ENCODE measurements at regions not wholly inside any gene's neighbourhood (a gene's known extent, or its start where the extent isn't known, plus 50 kb on each side); places are given as distances from the start of the nearest gene placed in this dataset.
A peak's percentile ranks its signal among the peaks of the same experiment; 100 is the strongest.

DNA sequence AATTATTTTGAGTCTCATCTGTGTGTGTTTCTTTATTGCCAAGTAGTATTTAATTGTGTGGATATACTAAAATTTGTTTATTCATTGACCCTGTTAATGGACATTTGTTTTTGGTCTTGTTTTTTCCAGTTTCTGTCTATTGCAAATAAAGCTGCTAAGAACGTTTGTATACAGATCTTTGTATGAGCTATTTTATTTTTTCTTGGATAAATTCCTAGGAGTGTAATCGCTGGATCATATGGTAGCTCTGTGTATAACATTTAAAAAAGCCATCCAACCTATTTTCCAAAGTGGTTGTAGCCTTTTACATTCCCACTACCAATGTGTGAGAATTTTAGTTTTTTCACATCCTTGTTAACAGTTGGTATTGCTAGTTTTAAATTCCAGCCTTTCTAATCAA lies 382.7 kb upstream of the USP24 start:
- no peak for DNase-seq (ENCODE audit: low read depth)

- no peak for DNase-seq (ENCODE audit: low read depth)
Observed at GRCh38 chr1:55594701-55595100, 379.5 kb upstream of the USP24 start.

DNA sequence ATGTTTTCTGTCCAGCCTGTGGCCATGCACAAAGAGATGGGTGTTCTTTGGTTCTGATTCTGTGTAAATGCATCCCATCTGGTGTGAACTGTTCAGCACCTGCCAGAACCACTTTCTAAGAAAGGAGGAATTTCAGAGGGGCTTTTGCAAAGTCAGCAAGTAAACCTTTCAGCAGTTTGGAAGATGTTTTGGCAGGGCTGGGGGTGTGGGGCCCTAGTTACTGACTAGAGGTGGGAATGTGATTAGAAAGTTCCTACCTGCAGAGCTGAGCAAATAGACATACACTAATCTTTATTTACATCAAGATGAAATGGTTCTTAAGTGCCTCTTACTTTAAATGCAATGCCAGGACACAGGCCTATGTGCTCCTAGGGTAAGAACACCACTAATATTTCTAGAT lies 378.1 kb upstream of the USP24 start:
- no peak for DNase-seq (ENCODE audit: low read depth)

GRCh38 chr1:55592122-55592521 lies 377.0 kb upstream of the USP24 start:
- DNase-seq (ENCODE audit: low read depth), result no peak

- peak; percentile 47 for DNase-seq (ENCODE audit: low read depth)
Observed at GRCh38 chr1:55589671-55590297, 374.6 kb upstream of the USP24 start.

DNA sequence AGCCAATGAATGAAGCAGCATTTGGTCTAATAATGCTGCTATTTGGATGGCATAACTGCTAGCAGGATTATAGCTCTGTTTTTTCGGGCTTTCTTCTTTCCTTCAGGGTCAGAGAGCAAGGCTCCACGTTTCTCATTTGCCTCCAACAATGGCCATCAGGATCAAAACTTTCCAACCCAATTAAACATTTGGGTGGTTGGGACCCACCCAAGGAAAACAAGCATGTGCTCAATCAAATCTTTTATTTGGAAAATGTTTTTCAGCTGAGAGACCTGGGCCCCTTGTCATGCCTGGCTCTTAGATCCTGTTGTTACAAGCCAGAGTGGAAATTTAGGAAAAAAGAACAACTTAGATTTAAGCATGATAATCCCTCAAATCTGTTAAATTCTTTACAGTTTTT lies 373.1 kb upstream of the USP24 start:
- no peak for DNase-seq (ENCODE audit: low read depth)

DNA sequence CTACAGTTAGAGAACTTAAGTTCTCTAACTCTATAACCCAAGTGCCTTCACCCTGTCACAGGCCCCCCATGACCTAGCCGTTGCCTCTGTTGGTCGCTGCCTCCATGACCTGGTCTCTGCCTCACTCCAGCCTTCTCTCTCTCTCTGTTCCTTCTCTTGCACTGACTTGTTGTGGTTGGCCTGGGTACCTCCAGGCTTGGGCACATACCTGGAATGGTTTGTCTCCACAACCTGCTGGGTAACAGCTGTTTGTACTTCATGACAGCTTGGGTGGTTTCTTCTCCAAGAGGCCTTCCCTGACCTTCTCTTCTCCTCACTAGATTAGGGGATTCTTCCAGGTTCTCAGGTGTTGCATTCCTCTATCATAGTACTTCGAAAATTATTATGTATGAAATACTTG lies 371.6 kb upstream of the USP24 start:
- peak; percentile 61 for DNase-seq (ENCODE audit: low read depth)

DNA sequence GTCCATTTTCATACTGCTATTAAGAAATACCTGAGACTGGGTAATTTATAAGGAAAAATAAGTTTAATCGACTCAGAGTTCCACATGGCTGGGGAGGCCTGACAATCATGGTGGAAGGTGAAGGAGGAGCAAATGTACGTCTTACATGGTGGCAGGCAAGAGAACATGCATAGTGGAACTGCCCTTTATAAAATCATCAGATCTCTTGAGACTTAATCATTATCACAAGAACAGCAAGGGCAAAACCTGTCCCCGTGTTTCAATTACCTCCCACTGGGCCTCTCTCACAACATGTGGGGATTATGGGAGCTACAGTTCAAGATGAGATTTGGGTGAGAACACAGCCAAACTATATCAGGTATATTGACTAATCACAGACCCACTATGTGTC lies 370.2 kb upstream of the USP24 start:
- no peak for DNase-seq (ENCODE audit: low read depth)

GRCh38 chr1:55584526-55585401 lies 369.6 kb upstream of the USP24 start:
- peak; percentile 65 for DNase-seq (ENCODE audit: low read depth)

GRCh38 chr1:55582084-55582483 lies 366.9 kb upstream of the USP24 start:
- no peak for DNase-seq (ENCODE audit: low read depth)

- DNase-seq (ENCODE audit: low read depth), result peak; percentile 68
Observed at GRCh38 chr1:55580845-55581332, 365.7 kb upstream of the USP24 start.

DNA sequence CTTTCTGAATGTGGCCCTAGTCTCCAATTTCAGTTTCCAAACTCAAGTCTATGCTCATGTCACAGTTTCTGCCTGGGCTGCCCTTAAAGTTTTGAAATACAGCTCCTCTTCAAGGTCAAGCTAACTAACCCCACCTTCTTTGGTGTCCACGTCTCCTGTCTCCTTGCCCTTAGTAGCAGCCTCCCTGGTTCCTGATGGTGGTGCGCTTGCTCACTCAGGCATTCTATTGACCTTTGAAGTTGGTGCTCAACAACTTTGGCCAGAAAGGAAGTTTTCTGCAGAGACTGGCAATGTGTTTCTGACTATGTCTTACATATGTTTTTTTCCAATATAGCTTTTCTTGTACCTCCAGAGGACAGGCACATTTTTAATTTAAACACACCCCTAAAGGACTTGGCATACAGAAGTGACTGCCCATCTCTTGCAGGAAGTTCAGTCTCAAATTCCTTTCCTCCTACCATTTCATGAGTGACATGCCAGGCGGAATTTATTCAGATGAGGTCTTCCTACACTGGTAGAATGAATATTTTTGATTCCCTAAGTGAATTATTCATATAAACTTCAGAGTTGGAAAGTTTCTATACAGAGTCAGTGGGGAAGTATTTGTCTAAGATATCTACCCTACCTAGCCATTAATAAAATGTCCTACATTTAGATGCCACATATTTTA lies 364.3 kb upstream of the USP24 start:
- peak; percentile 22 for DNase-seq (ENCODE audit: low read depth)

- DNase-seq (ENCODE audit: low read depth), result no peak
Observed at GRCh38 chr1:55578646-55579045, 363.5 kb upstream of the USP24 start.

DNA sequence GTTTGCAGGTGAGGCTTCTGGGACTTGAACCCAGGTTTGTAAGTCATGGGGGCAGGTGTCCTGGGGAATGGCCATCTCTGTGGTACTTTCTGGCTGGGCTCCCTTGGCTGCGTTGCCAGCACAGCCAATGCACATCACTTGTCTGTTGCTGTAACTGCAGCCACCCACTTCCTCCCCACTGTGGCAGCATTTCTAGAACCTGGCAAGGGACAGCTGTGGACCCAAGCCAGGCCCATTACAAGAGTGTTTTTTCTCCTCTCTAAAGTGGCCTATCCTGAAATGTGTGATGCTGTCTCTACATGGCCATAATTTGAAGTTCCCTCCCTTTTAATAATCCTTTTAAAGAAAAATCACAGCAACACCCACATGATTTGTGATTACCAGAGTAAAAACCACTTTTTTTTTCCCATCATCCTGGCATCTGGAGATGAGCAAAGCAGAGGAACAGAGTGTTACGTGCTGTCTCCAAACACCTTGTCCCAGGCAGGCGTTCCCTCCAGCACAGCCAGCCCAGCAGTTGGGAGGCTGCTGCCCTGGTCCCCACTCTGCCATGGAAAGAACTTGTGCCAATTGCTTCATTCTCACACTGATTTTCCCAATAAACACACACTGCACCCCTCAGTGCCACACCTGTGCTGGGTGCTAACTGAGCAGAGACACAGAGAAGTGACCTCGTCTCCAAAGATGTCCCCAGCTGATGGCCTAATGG lies 360.6 kb upstream of the USP24 start:
- no peak for DNase-seq (ENCODE audit: low read depth)

DNA sequence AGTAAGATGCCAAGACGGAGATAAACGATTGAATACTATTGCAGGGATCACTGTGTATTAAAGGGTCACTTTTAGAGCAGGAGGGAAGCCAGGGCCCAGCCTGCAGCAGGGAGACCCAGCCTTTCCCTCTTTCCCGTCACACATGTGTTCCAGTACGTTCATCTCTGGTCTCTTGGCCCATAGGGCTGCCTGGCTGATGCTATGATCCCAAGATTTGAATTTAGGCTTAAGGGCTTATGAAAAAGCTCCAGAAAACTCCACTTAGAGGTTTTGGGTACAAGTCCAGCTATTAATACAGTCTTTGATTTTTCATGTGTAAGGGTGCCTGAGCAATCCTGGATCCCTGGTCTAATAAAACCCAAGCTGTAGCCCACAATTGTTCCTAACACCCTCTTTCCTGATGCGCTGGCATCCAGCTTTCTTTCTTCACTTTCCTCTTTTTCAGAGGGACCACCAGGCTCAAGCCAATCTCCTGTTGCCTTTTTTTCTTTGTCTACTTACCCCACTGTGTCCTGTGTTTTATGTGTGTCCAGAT lies 359.6 kb upstream of the USP24 start:
- no peak for DNase-seq (ENCODE audit: low read depth)

DNA sequence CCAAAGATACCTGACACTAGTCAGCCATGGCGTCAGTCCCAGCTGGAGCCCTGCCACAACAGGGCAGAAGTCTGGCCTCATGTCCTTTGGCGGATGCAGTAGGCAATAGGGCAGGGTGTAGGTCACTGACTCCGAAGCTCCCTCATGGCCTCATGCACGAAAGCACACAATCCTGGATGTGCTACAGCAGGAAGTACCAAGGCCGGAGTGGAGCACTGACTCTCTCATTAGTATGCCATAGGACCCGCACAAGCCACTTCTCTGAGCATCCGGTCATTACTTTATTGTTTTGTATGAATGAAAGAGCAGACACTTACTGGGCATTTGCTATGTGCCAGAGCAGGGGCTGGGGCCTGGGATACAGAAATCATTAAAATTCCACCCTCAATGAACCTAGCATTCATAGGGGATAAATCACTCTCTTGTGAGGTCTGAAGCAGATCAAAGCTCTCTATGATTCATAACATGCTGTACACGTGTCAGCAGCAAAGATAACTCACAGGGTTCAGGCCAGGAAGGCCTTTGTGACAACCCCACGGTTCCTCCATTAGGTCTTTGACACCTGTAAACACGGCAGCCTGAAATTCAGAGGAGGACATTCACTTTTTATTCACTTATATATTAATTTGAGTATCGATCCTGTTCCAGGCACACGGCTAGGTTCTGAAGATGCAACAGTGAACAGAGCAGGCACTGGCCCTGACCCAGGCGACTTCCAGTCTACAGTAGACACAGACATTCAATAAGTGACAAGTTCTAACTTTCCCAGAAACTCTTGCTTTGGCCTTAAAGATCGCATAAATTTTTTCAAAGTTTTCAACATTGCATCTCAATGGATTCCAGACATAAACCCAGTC lies 357.9 kb upstream of the USP24 start:
- DNase-seq (ENCODE audit: low read depth), result peak; percentile 49

DNA sequence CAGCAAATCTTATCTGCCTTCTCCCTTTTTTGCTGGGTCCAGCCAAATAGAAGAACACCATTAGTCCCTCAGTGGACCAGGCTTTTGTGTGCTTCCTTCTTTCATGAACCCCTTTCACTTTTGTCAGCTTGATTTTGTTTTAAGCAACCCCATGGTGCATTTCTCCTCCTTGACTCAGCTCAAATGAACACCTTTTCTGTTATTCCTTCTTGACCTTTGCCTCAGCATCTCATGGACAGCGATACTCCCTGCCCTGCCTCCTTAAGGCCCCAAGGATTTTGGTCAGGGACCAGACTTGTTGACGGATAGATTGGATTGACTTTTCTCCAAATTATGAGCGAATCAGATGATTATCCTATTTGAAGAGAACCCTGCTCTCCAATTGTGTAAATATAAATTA lies 356.6 kb upstream of the USP24 start:
- DNase-seq (ENCODE audit: low read depth), result no peak

- DNase-seq (ENCODE audit: low read depth), result no peak
Observed at GRCh38 chr1:55569417-55569816, 354.3 kb upstream of the USP24 start.

GRCh38 chr1:55568732-55569131 lies 353.6 kb upstream of the USP24 start:
- DNase-seq (ENCODE audit: low read depth), result no peak

GRCh38 chr1:55560266-55560665 lies 345.1 kb upstream of the USP24 start:
- no peak for DNase-seq (ENCODE audit: low read depth)
